PC-9 (cell line): ENCODE measurements at regions not wholly inside any gene's neighbourhood (a gene's known extent, or its start where the extent isn't known, plus 50 kb on each side); places are given as distances from the start of the nearest gene placed in this dataset.

ENCODE experiments used
- EZH2 ChIP-seq: fragments of 200-600 bp; sonication (generic); IDR thresholded peaks from 2 replicates; pipeline ENCODE4 v1.8.0; 2017; ENCODE audit warnings: antibody characterized with exemption, low read depth
- TF ChIP-seq, protein P1 (sequence below): fragments of 200-600 bp; sonication (generic); conservative IDR thresholded peaks from 2 replicates; pipeline ENCODE4 v1.6.1; 2017; ENCODE audit warnings: mixed run types, antibody characterized with exemption, mild to moderate bottlenecking, moderate library complexity

DNA sequence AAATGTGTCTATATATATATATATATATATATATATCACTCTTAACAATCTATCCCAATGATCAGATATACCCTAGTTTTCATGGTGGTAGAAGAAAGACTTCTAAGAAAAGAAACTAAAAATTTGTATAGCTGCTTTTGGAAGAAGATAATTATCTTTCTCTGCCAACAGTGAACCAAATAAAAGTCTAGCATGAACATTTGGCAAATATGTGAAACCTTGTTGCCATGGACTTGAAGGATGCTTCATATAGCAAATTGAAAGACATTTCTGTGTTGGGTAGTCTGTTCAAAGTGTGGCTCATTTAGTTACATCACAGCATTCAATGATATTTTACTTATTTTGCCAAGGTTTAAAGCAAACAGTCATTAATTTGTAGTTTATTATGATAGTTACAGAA, 219.9 kb upstream of the NECTIN3 start:
- TF ChIP-seq, protein P1, sequence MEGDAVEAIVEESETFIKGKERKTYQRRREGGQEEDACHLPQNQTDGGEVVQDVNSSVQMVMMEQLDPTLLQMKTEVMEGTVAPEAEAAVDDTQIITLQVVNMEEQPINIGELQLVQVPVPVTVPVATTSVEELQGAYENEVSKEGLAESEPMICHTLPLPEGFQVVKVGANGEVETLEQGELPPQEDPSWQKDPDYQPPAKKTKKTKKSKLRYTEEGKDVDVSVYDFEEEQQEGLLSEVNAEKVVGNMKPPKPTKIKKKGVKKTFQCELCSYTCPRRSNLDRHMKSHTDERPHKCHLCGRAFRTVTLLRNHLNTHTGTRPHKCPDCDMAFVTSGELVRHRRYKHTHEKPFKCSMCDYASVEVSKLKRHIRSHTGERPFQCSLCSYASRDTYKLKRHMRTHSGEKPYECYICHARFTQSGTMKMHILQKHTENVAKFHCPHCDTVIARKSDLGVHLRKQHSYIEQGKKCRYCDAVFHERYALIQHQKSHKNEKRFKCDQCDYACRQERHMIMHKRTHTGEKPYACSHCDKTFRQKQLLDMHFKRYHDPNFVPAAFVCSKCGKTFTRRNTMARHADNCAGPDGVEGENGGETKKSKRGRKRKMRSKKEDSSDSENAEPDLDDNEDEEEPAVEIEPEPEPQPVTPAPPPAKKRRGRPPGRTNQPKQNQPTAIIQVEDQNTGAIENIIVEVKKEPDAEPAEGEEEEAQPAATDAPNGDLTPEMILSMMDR = no peak
- TF ChIP-seq EZH2 = no peak
